ENCODE measurements at regions not wholly inside any gene's neighbourhood (a gene's known extent, or its start where the extent isn't known, plus 50 kb on each side); places are given as distances from the start of the nearest gene placed in this dataset.

GRCh38 chr10:91124016-91124415 is 96.4 kb upstream of the PCGF5 start:
- TF ChIP-seq REST (IDR thresholded peaks at IDR 0.05; ENCODE audit: insufficient replicate concordance, low read depth): no peak
- no peak for TF ChIP-seq POLR2AphosphoS5 (IDR thresholded peaks at IDR 0.05; ENCODE audit: low read depth)
- no peak for TF ChIP-seq CTCF (IDR thresholded peaks at IDR 0.05; ENCODE audit: insufficient read depth, low read length)
- TF ChIP-seq GABPA (IDR thresholded peaks at IDR 0.05; ENCODE audit: low read depth): no peak
- TF ChIP-seq SPI1 (IDR thresholded peaks at IDR 0.05; ENCODE audit: borderline replicate concordance, low read depth): no peak
- Histone ChIP-seq H3K4me3 (replicated peaks; ENCODE audit: insufficient read depth, low read length) (no peak overlapping the region), H3K27me3 (ENCODE audit: insufficient read depth, poor library complexity, severe bottlenecking) (peaks cover 6% of the 10 kb centered on the region), H3K27ac (replicated peaks) (no peak overlapping the region)
- no peak for DNase-seq (ENCODE audit: low read depth in 1 of 2, low spot score in 1 of 2)

DNA sequence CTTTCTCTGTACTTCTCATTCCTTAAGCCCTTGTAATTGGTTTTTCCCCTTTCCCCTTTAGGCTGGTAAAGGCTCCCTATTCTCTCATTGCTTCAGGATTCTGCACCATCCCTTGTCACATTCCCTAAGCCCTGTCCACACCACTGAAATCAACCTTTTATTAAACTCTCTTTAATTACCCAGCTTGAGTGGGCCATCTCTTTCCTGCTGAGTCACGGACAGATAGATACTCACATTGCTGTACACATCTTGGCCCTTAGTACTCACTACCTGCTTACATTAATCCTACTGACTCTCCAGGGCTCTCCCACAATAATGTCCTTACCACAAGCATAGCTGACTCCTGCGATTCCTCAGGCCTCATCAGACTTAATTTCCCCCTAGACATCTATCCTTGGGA is 94.0 kb upstream of the PCGF5 start:
- no peak for TF ChIP-seq GABPA (IDR thresholded peaks at IDR 0.05; ENCODE audit: low read depth)
- TF ChIP-seq SPI1 (IDR thresholded peaks at IDR 0.05; ENCODE audit: borderline replicate concordance, low read depth): no peak
- TF ChIP-seq POLR2AphosphoS5 (IDR thresholded peaks at IDR 0.05; ENCODE audit: low read depth): no peak
- TF ChIP-seq REST (IDR thresholded peaks at IDR 0.05; ENCODE audit: insufficient replicate concordance, low read depth): no peak
- TF ChIP-seq CTCF (IDR thresholded peaks at IDR 0.05; ENCODE audit: insufficient read depth, low read length): no peak
- no peak overlapping the region for H3K4me3 ChIP-seq (replicated peaks; ENCODE audit: insufficient read depth, low read length)
- DNase-seq (ENCODE audit: low read depth in 1 of 2, low spot score in 1 of 2): no peak
- H3K27me3 ChIP-seq (ENCODE audit: insufficient read depth, poor library complexity, severe bottlenecking): peaks cover 6% of the 10 kb centered on the region
- no peak overlapping the region for H3K27ac ChIP-seq (replicated peaks)

DNA sequence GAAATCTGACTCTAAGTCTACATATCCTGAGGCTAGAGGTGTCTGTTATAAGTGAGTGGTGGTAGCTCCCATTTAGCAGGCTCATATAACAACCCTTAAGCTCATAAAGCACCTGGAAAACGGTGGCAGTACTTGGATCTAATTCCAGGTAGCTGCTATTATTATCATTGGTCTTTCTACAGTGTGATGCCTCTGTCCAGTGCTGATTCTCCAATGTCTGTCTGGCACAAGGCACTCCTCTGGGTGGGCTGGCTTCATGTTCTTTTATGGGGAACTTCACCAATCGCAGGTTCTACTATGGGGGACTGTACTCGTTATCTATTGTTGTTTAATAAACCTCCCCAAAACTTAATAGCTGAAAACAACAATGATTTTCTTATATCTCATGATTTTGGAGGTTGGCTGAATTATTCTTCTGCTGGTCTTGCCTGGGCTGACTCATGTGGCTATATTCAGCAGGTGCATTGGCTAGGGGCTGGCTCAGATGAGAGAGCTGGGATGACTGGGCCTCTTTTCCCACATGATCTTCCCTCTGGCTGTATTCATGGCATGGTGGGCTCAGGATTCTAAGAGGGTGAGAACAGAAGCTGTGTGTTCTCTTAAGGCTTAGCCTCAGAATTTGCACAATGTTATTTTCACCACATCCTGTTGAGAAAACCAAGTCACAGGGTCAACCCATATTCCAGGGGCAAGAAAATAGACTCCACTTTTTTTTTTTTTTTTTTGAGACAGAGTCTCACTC is 93.0 kb upstream of the PCGF5 start:
- TF ChIP-seq REST (IDR thresholded peaks at IDR 0.05; ENCODE audit: insufficient replicate concordance, low read depth): peak; percentile 89
- TF ChIP-seq CTCF (IDR thresholded peaks at IDR 0.05; ENCODE audit: insufficient read depth, low read length): no peak
- H3K27me3 ChIP-seq (ENCODE audit: insufficient read depth, poor library complexity, severe bottlenecking): peaks cover 5% of the 10 kb centered on the region
- no peak for DNase-seq (ENCODE audit: low read depth in 1 of 2, low spot score in 1 of 2)
- H3K27ac ChIP-seq (replicated peaks): no peak overlapping the region
- no peak overlapping the region for H3K4me3 ChIP-seq (replicated peaks; ENCODE audit: insufficient read depth, low read length)

Data from HL-60 (cell line).